ENCODE measurements at regions not wholly inside any gene's neighbourhood (a gene's known extent, or its start where the extent isn't known, plus 50 kb on each side); places are given as distances from the start of the nearest gene placed in this dataset.

DNA sequence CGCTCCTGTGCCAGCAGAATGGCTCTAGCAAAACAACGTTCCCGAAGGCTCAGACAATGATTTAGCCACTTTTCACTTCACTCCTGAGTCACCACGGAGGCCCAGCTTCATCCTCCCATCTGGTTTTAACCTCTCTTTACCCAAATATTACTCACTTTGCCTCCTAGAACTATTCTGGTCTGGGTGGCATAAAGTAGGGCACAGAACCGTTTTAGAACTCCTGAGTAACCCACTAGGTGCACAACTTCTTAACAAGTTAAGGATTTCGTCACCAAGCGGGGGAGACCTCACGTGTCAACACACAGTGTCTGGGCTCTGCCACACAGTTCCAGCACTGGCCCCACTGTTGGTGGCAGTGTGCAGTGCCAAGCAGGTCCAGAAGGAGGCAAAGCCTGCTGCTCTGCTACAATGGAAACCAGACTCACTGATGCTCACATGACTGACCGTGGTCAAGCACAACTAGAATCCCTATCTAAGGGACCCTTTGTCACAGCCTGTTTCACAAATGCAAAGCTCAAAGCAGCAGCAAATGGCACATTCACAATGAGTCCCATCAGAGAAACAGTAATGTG lies 121.7 kb downstream of the SIPA1L2 start:
- DNase-seq (ENCODE audit: extremely low spot score), result no peak
- CTCF ChIA-PET, result interaction anchor here (1.0 kb wide), 1 partner anchor 9 kb away, joined by 3 read pairs; no protein-coding TSS in a partner anchor
- POLR2A ChIA-PET, result no interaction called here
- no peak for TF ChIP-seq CTCF (IDR thresholded peaks at IDR 0.05; ENCODE audit: control extremely low read depth, extremely low read depth, low read depth, missing control alignments)

GRCh38 chr1:232507571-232507970 lies 122.4 kb downstream of the SIPA1L2 start:
- CTCF ChIA-PET, result interaction anchor here (1.0 kb wide), 1 partner anchor 11 kb away, joined by 3 read pairs; no protein-coding TSS in a partner anchor
- POLR2A ChIA-PET, result no interaction called here
- TF ChIP-seq CTCF (IDR thresholded peaks at IDR 0.05; ENCODE audit: control extremely low read depth, extremely low read depth, low read depth, missing control alignments), result no peak
- DNase-seq (ENCODE audit: extremely low spot score), result no peak

- no peak for DNase-seq (ENCODE audit: extremely low spot score)
- ChIA-PET CTCF (no interaction called here), POLR2A (no interaction called here)
- no peak for TF ChIP-seq CTCF (IDR thresholded peaks at IDR 0.05; ENCODE audit: control extremely low read depth, extremely low read depth, low read depth, missing control alignments)
Measured at GRCh38 chr1:232505884-232506283, 124.0 kb downstream of the SIPA1L2 start.

GRCh38 chr1:232504651-232505050 lies 125.3 kb downstream of the SIPA1L2 start:
- DNase-seq (ENCODE audit: extremely low spot score), result no peak
- no peak for TF ChIP-seq CTCF (IDR thresholded peaks at IDR 0.05; ENCODE audit: control extremely low read depth, extremely low read depth, low read depth, missing control alignments)
- CTCF ChIA-PET, result no interaction called here
- POLR2A ChIA-PET, result no interaction called here

GRCh38 chr1:232503497-232503896 lies 126.4 kb downstream of the SIPA1L2 start:
- CTCF ChIA-PET, result interaction anchor here (0.9 kb wide), 1 partner anchor 10 kb away, joined by 3 read pairs; no protein-coding TSS in a partner anchor
- no peak for DNase-seq (ENCODE audit: extremely low spot score)
- POLR2A ChIA-PET, result no interaction called here
- TF ChIP-seq CTCF (IDR thresholded peaks at IDR 0.05; ENCODE audit: control extremely low read depth, extremely low read depth, low read depth, missing control alignments), result no peak

DNA sequence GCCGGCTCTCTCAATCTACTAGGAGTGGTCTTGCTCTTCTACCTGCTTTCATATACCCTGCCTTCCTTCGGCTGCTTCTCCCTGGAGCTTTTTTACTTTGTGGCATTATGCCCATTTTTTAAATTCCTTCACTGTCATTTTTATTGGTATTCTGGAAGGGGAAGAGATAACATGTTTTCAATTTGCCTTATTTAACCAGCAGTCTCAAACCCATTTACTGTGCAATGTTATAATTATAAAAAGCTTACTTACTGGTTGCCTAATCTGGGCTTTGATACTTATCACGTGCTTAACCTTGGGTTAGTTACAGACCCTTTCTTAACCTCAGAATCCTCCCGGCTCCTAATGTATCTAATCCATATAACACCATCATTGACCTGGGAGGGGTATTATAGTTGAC lies 128.1 kb downstream of the SIPA1L2 start:
- TF ChIP-seq CTCF (IDR thresholded peaks at IDR 0.05; ENCODE audit: control extremely low read depth, extremely low read depth, low read depth, missing control alignments), result no peak
- ChIA-PET CTCF (no interaction called here), POLR2A (no interaction called here)
- no peak for DNase-seq (ENCODE audit: extremely low spot score)

Data from GM10248 (cell line).